Duodenal mucosa (tissue), 2 donors: ENCODE measurements at regions not wholly inside any gene's neighbourhood (a gene's known extent, or its start where the extent isn't known, plus 50 kb on each side); places are given as distances from the start of the nearest gene placed in this dataset.

Source experiments
- H3K27ac ChIP-seq: one replicate; pipeline ENCODE4 v1.7.0; 2013; ENCODE audit warnings: low read depth, low read length
- H3K27me3 ChIP-seq, 2 donors: one replicate each; pipeline ENCODE4 v1.7.0; 2013; ENCODE audit warnings: low read length in 2 of 2, control low read depth in 1 of 2; ENCODE audit not compliant: insufficient read depth in 2 of 2, control insufficient read depth in 1 of 2
- H3K36me3 ChIP-seq, 2 donors: one replicate each; pipeline ENCODE4 v1.7.0; 2013; ENCODE audit warnings: low read length in 2 of 2, control low read depth in 1 of 2; ENCODE audit not compliant: insufficient read depth in 2 of 2, control insufficient read depth in 1 of 2
- H3K4me1 ChIP-seq, 2 donors: one replicate each; pipeline ENCODE4 v1.7.0; 2013; ENCODE audit warnings: low read length in 2 of 2, control low read depth in 1 of 2; ENCODE audit not compliant: insufficient read depth in 2 of 2, control insufficient read depth in 1 of 2
- H3K4me3 ChIP-seq, 2 donors: one replicate each; pipeline ENCODE4 v1.7.0; 2013; ENCODE audit warnings: low read length in 2 of 2, low read depth in 1 of 2
- H3K9ac ChIP-seq, 2 donors: one replicate each; pipeline ENCODE4 v1.7.0; 2013; ENCODE audit warnings: low read length in 2 of 2, low read depth in 1 of 2
- H3K9me3 ChIP-seq, 2 donors: one replicate each; pipeline ENCODE4 v1.7.0; 2013; ENCODE audit warnings: low read length in 2 of 2, control low read depth in 1 of 2; ENCODE audit not compliant: control insufficient read depth in 1 of 2

DNA sequence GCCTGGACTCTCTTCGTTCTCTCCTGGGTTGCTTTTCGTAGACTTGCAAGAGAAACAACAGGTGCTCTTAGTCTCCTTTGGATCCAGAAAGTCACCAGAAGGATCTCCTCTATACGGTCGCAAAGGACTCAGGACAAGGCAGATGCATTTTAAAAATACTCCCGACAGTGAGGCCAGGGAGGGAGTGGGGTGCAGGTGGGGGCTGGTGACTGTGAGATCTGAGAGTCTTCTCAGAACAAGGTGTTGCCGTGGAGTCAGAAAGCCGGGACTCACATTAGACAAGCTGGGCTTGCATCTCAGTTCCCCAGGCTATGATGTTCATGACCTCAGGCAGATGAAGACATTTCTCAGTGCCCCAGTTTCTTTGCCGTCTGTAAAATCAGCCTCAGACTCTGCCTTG, 507.2 kb downstream of the TCERG1L start:
- Histone ChIP-seq H3K27ac (no peak overlapping the region), H3K9me3 (no peaks in the 10 kb centered on the region), H3K36me3 (no peaks in the 10 kb centered on the region), H3K9ac (no peak overlapping the region), H3K4me3 (no peak overlapping the region), H3K4me1 (no peaks in the 10 kb centered on the region), H3K27me3 (no peaks in the 10 kb centered on the region)

GRCh38 chr10:130804778-130805634, 506.5 kb downstream of the TCERG1L start:
- no peaks in the 10 kb centered on the region for H3K9me3 ChIP-seq
- no peak overlapping the region for H3K9ac ChIP-seq
- no peak overlapping the region for H3K27ac ChIP-seq
- H3K4me1 ChIP-seq, result no peaks in the 10 kb centered on the region
- no peaks in the 10 kb centered on the region for H3K36me3 ChIP-seq
- H3K4me3 ChIP-seq, result no peak overlapping the region
- no peaks in the 10 kb centered on the region for H3K27me3 ChIP-seq

DNA sequence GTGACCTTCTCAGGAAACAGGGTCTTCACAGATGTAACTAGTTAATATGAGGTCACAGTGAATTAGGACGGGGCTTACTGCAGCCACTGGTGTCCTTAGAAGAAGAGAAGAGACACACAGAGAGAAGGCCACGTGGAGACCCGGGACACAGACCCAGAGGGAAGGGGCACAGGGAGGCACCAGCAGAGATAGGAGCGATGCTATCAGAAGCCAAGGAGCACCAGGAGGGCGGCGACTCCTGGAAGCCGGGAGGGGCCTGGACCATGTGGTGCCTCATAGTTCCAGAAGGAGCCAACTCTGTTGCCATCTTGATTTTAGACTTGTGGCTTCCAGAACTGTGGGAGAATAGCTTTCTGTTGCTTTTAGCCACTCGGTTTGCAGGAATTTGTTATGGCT, 505.9 kb downstream of the TCERG1L start:
- Histone ChIP-seq H3K9me3 (no peaks in the 10 kb centered on the region), H3K9ac (no peak overlapping the region), H3K4me3 (no peak overlapping the region), H3K36me3 (no peaks in the 10 kb centered on the region), H3K27ac (no peak overlapping the region), H3K27me3 (no peaks in the 10 kb centered on the region), H3K4me1 (no peaks in the 10 kb centered on the region)

DNA sequence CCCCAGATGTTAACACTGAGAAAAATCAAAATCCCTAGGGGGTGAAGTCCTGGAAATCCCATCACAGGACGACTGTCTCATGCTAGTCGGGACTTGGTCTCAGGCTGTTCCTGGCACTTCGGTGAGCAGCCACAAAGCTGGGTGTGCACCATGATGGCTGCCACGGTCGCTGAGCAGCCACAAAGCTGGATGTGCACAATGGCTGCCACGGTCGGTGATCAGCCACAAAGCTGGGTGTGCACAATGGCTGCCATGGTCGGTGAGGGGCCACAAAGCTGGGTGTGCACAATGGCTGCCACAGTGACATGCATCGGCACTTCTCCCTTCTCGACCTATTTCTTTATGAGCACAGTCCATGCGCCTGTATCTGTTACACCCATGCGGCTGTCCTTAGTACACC, 505.1 kb downstream of the TCERG1L start:
- Histone ChIP-seq H3K4me1 (no peaks in the 10 kb centered on the region), H3K4me3 (no peak overlapping the region), H3K27me3 (no peaks in the 10 kb centered on the region), H3K36me3 (no peaks in the 10 kb centered on the region), H3K27ac (no peak overlapping the region), H3K9ac (no peak overlapping the region), H3K9me3 (no peaks in the 10 kb centered on the region)

GRCh38 chr10:130807096-130807495, 504.4 kb downstream of the TCERG1L start:
- Histone ChIP-seq H3K4me1 (no peaks in the 10 kb centered on the region), H3K27me3 (no peaks in the 10 kb centered on the region), H3K27ac (no peak overlapping the region), H3K9ac (no peak overlapping the region), H3K4me3 (no peak overlapping the region), H3K36me3 (no peaks in the 10 kb centered on the region), H3K9me3 (no peaks in the 10 kb centered on the region)

GRCh38 chr10:130807721-130808120, 503.8 kb downstream of the TCERG1L start:
- Histone ChIP-seq H3K36me3 (no peaks in the 10 kb centered on the region), H3K9me3 (no peaks in the 10 kb centered on the region), H3K27me3 (no peaks in the 10 kb centered on the region), H3K27ac (no peak overlapping the region), H3K4me3 (no peak overlapping the region), H3K4me1 (no peaks in the 10 kb centered on the region), H3K9ac (no peak overlapping the region)

GRCh38 chr10:130808243-130808642, 503.3 kb downstream of the TCERG1L start:
- Histone ChIP-seq H3K27ac (no peak overlapping the region), H3K9ac (no peak overlapping the region), H3K4me3 (no peak overlapping the region), H3K27me3 (no peaks in the 10 kb centered on the region), H3K36me3 (no peaks in the 10 kb centered on the region), H3K9me3 (no peaks in the 10 kb centered on the region), H3K4me1 (no peaks in the 10 kb centered on the region)

GRCh38 chr10:130808686-130809085, 502.8 kb downstream of the TCERG1L start:
- no peak overlapping the region for H3K4me3 ChIP-seq
- no peaks in the 10 kb centered on the region for H3K27me3 ChIP-seq
- no peak overlapping the region for H3K27ac ChIP-seq
- no peak overlapping the region for H3K9ac ChIP-seq
- H3K4me1 ChIP-seq, result no peaks in the 10 kb centered on the region
- no peaks in the 10 kb centered on the region for H3K9me3 ChIP-seq
- no peaks in the 10 kb centered on the region for H3K36me3 ChIP-seq

DNA sequence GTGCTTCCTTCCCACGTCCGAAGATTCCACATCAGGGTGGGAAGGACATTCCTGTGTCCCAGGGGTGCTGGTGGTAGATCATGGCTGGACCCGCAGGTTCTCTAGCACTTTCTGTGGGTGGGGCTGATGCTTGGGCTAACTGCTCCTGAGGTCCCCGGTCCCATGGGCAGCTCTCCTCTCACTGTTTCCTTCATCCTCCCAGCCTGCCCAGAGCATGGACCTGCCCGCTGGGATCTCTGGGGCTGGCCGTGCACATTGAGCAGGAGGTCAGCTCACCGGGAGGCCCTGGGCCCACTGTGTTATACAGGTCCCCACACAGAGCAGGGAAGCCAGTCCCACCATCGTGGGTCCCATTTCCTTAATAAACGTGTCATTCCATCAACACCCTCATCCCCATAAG, 502.3 kb downstream of the TCERG1L start:
- Histone ChIP-seq H3K27me3 (no peaks in the 10 kb centered on the region), H3K4me1 (no peaks in the 10 kb centered on the region), H3K4me3 (no peak overlapping the region), H3K36me3 (no peaks in the 10 kb centered on the region), H3K27ac (no peak overlapping the region), H3K9me3 (no peaks in the 10 kb centered on the region), H3K9ac (no peak overlapping the region)

GRCh38 chr10:130809761-130810515, 501.6 kb downstream of the TCERG1L start:
- Histone ChIP-seq H3K36me3 (no peaks in the 10 kb centered on the region), H3K27ac (no peak overlapping the region), H3K27me3 (no peaks in the 10 kb centered on the region), H3K9me3 (no peaks in the 10 kb centered on the region), H3K9ac (no peak overlapping the region), H3K4me3 (no peak overlapping the region), H3K4me1 (no peaks in the 10 kb centered on the region)
